ENCODE measurements at regions not wholly inside any gene's neighbourhood (a gene's known extent, or its start where the extent isn't known, plus 50 kb on each side); places are given as distances from the start of the nearest gene placed in this dataset.

GRCh38 chr18:28768791-28769768 is 592.1 kb upstream of the CDH2 start:
- DNase-seq (ENCODE audit: low read depth in 1 of 2, low spot score in 1 of 2), result no peak
- no peak for TF ChIP-seq JUND (IDR thresholded peaks at IDR 0.05; ENCODE audit: low read depth)
- in situ Hi-C loops (cut with HindIII; ENCODE audit: low pct_unique_long_range_greater_than_20kb, low sequenced_read_pairs), result no loop called here

DNA sequence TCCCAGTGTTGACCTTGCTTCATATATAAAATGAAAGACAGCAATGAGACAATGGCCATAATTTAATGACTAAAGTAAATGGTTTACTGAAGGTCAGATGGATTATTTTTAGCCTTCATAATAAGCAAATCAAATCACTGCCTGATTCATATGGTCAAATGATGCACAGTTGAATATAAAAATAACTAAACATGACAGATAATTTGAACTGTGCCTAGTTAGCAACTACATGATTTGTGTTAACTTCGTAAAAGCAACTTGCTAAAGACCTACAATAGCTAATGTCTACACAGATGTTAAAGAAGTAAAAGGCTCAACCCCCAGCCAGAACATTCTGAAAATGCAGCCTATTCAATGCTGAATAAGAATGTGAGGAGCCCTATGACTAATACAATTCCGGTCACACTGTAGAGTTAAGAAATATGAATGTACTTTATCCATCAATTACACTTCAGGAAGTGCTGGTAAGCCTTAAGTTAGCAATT is 590.8 kb upstream of the CDH2 start:
- TF ChIP-seq JUND (IDR thresholded peaks at IDR 0.05; ENCODE audit: low read depth), result no peak
- no peak for DNase-seq (ENCODE audit: low read depth in 1 of 2, low spot score in 1 of 2)
- in situ Hi-C loops (cut with HindIII; ENCODE audit: low pct_unique_long_range_greater_than_20kb, low sequenced_read_pairs), result no loop called here

DNA sequence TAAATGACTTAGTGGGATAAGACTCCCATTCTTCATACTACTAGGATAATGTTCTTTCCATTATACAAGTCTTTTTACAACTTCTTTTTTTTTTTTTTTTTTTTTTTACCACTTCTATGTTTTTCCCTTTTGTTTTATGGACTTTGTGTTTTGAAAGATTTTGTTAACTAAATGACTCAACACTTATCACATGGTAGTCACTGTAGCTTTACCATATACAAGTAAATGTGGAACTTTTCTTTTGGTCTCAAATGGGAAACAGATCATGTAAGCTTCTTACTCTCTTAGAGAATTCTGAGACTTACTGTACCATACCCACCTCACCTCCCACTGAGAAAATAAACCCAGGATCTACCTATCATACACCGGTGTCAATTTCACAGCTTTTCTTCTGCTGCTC is 590.3 kb upstream of the CDH2 start:
- in situ Hi-C loops (cut with HindIII; ENCODE audit: low pct_unique_long_range_greater_than_20kb, low sequenced_read_pairs), result no loop called here

GRCh38 chr18:28766721-28767120 is 589.8 kb upstream of the CDH2 start:
- in situ Hi-C loops (cut with HindIII; ENCODE audit: low pct_unique_long_range_greater_than_20kb, low sequenced_read_pairs), result no loop called here
- no peak for DNase-seq (ENCODE audit: low read depth in 1 of 2, low spot score in 1 of 2)
- TF ChIP-seq JUND (IDR thresholded peaks at IDR 0.05; ENCODE audit: low read depth), result no peak

More for the DNA sequence above, 590.3 kb upstream of the CDH2 start:
- DNase-seq (ENCODE audit: low read depth in 1 of 2, low spot score in 1 of 2), result no peak
- no peak for TF ChIP-seq JUND (IDR thresholded peaks at IDR 0.05; ENCODE audit: low read depth)

- in situ Hi-C loops (cut with HindIII; ENCODE audit: low pct_unique_long_range_greater_than_20kb, low sequenced_read_pairs), result no loop called here
- no peak for TF ChIP-seq JUND (IDR thresholded peaks at IDR 0.05; ENCODE audit: low read depth)
- DNase-seq (ENCODE audit: low read depth in 1 of 2, low spot score in 1 of 2), result no peak
Measured at GRCh38 chr18:28766027-28766426, 589.1 kb upstream of the CDH2 start.

DNA sequence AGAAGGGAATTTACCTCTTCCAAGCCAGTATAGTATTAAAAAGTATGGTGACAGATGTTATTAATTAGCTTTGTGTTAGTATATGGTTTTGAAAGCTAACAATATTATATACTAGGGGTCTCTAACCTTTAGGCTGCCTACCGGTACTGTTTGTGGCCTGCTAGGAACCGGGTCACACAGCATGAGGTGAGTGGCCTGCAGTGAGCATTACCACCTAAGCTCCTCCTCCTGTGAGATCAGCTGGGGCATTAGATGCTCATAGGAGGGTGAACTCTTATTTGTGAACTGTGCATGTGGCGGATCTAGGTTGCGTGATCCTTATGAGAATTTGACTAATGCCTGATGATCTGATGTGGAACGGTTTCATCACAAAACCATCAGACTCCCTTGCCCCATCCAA is 583.4 kb upstream of the CDH2 start:
- no peak for DNase-seq (ENCODE audit: low read depth in 1 of 2, low spot score in 1 of 2)
- TF ChIP-seq JUND (IDR thresholded peaks at IDR 0.05; ENCODE audit: low read depth), result no peak
- in situ Hi-C loops (cut with HindIII; ENCODE audit: low pct_unique_long_range_greater_than_20kb, low sequenced_read_pairs), result no loop called here

GRCh38 chr18:28757466-28758008 is 580.6 kb upstream of the CDH2 start:
- TF ChIP-seq JUND (IDR thresholded peaks at IDR 0.05; ENCODE audit: low read depth), result no peak
- no peak for DNase-seq (ENCODE audit: low read depth in 1 of 2, low spot score in 1 of 2)
- in situ Hi-C loops (cut with HindIII; ENCODE audit: low pct_unique_long_range_greater_than_20kb, low sequenced_read_pairs), result no loop called here

DNA sequence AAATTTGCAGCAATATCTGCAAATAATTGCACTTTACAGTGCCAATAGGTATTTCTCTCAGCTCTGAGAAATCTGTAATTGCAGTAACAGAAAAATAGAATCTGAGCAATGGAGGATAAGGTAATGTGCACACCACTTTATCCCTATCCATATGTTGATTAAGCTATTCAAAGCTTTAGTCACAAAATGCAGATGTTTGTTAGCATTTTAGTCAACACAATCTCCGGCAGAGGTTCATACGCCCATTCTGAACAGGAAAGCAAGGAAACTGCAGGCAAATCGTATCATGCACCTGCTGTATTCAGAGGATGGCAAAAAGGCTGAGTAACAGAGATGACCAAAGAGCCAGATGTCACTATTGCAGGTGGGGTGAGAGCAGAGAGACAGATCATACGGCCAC is 566.2 kb upstream of the CDH2 start:
- no peak for TF ChIP-seq JUND (IDR thresholded peaks at IDR 0.05; ENCODE audit: low read depth)
- no peak for DNase-seq (ENCODE audit: low read depth in 1 of 2, low spot score in 1 of 2)
- in situ Hi-C loops (cut with HindIII; ENCODE audit: low pct_unique_long_range_greater_than_20kb, low sequenced_read_pairs), result no loop called here

DNA sequence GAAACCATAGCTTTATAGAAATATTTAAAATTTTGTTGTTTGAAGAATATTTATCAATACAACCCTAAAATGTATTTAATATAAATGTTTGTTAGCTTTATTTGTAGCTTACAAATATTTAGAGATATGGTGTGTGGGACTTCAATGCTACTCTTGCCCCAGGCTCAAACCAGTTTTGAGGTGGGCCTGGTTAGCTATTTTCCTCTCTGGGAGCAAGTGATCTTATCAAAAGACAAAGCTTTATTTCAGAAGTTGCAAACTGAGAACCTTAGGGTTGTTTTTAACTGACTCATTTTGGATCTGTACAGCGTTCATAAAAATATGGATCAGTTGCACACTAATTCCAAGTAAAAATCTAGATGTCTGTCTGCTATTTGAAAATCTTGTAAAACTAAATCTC is 563.6 kb upstream of the CDH2 start:
- no peak for DNase-seq (ENCODE audit: low read depth in 1 of 2, low spot score in 1 of 2)
- TF ChIP-seq JUND (IDR thresholded peaks at IDR 0.05; ENCODE audit: low read depth), result no peak
- in situ Hi-C loops (cut with HindIII; ENCODE audit: low pct_unique_long_range_greater_than_20kb, low sequenced_read_pairs), result no loop called here

DNA sequence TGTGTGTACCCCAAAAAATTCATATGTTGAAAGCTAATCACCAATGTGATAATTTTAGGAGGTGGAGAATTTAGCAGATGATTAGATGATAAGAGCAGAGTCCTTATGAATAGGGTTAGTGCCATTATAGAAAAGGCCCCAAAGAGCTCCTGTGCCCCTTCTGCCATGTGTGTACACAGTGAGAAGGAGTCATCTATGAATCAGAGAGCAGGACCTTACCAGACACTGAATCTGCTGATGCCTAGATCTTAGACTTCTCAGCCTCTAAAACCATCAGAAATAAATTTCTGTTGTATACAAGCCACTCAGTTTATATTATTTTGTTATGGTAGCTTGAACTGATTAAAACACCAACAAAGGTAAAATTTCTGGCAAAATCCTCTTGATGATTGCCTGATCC is 560.0 kb upstream of the CDH2 start:
- in situ Hi-C loops (cut with HindIII; ENCODE audit: low pct_unique_long_range_greater_than_20kb, low sequenced_read_pairs), result no loop called here
- no peak for TF ChIP-seq JUND (IDR thresholded peaks at IDR 0.05; ENCODE audit: low read depth)
- DNase-seq (ENCODE audit: low read depth in 1 of 2, low spot score in 1 of 2), result no peak

GRCh38 chr18:28736223-28736622 is 559.3 kb upstream of the CDH2 start:
- DNase-seq (ENCODE audit: low read depth in 1 of 2, low spot score in 1 of 2), result no peak
- no peak for TF ChIP-seq JUND (IDR thresholded peaks at IDR 0.05; ENCODE audit: low read depth)
- in situ Hi-C loops (cut with HindIII; ENCODE audit: low pct_unique_long_range_greater_than_20kb, low sequenced_read_pairs), result no loop called here

DNA sequence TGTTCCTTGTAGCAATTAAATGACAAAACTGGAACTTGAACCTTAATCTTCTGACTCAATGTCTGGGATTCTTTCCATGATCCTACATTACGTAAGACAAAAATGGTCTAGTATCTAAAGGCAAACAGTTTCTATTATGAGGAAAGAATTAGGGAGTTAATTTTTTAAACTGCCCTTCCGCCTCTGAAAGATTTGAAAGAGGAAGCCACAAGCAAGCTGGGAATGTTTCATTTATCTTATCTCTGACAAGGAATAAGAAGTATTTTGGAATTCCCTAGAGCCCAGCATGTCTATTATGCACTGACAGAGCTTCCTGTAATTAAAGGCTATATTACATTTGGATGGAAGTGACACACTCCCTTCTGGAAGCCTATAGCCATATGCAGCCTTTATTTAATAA is 558.8 kb upstream of the CDH2 start:
- TF ChIP-seq JUND (IDR thresholded peaks at IDR 0.05; ENCODE audit: low read depth), result no peak
- in situ Hi-C loops (cut with HindIII; ENCODE audit: low pct_unique_long_range_greater_than_20kb, low sequenced_read_pairs), result no loop called here
- DNase-seq (ENCODE audit: low read depth in 1 of 2, low spot score in 1 of 2), result no peak

GRCh38 chr18:28729321-28729720 is 552.4 kb upstream of the CDH2 start:
- DNase-seq (ENCODE audit: low read depth in 1 of 2, low spot score in 1 of 2), result no peak
- TF ChIP-seq JUND (IDR thresholded peaks at IDR 0.05; ENCODE audit: low read depth), result no peak
- in situ Hi-C loops (cut with HindIII; ENCODE audit: low pct_unique_long_range_greater_than_20kb, low sequenced_read_pairs), result no loop called here
